Panc1 (cell line): ENCODE measurements at regions not wholly inside any gene's neighbourhood (a gene's known extent, or its start where the extent isn't known, plus 50 kb on each side); places are given as distances from the start of the nearest gene placed in this dataset.

Source experiments
- ATAC-seq: fragments of 200-7000 bp; cut with Tn5 transposase; 2 replicates; pipeline ENCODE4 v1.9.1; 2020; ENCODE audit warnings: mild to moderate bottlenecking, moderate library complexity
- BruUV-seq: library from RNA; stranded (reverse); fragments of 400-500 nt; replicated peaks from 2 replicates; lab custom pipeline; 2021; lab: Mats Ljungman, UMichigan
- CTCF ChIA-PET: fragments of 300-600 bp; sonication (Branson Sonifier 250); formaldehyde crosslinking; loops from one replicate; lab custom pipeline; 2022; ENCODE audit warnings: antibody characterized with exemption; lab: Charles Lee
- POLR2A ChIA-PET: fragments of 300-600 bp; sonication (Branson Sonifier 250); formaldehyde crosslinking; loops from one replicate; lab custom pipeline; 2022; ENCODE audit warnings: antibody characterized with exemption; lab: Charles Lee
- DNase-seq: peaks from one replicate; pipeline ENCODE4 v3.0.0-alpha.2; 2010; ENCODE audit warnings: low read depth, low spot score
- H3K27ac ChIP-seq: 2 replicates; pipeline ENCODE4 v1.5.1; 2011; ENCODE audit warnings: mild to moderate bottlenecking, low read length, inconsistent platforms
- H3K27me3 ChIP-seq: fragments of 200-500 bp; sonication (Bioruptor generic); 2 replicates; pipeline ENCODE4 v1.6.0; 2014; ENCODE audit warnings: low read length, inconsistent platforms; ENCODE audit not compliant: control insufficient read depth, insufficient read depth
- H3K36me3 ChIP-seq: fragments of 200-500 bp; sonication (Bioruptor generic); 2 replicates; pipeline ENCODE4 v1.5.1; 2014; ENCODE audit warnings: inconsistent platforms, mild to moderate bottlenecking, low read length, moderate library complexity; ENCODE audit not compliant: control insufficient read depth, insufficient read depth
- H3K4me1 ChIP-seq: 2 replicates; pipeline ENCODE4 v1.5.1; 2011; ENCODE audit warnings: inconsistent platforms, mild to moderate bottlenecking, low read length, moderate library complexity; ENCODE audit not compliant: control insufficient read depth, insufficient read depth
- H3K4me3 ChIP-seq, 2 experiments: 2 replicates each; pipeline ENCODE4 v1.5.1; 2011 to 2012; ENCODE audit warnings: low read depth in 2 of 2, low read length in 2 of 2, mild to moderate bottlenecking in 2 of 2, inconsistent platforms in 1 of 2, moderate library complexity in 1 of 2
- H3K9me3 ChIP-seq: fragments of 200-500 bp; sonication (Bioruptor generic); 2 replicates; pipeline ENCODE4 v1.5.1; 2014; ENCODE audit warnings: low read depth, mild to moderate bottlenecking, inconsistent platforms, low read length, moderate library complexity; ENCODE audit not compliant: control insufficient read depth, insufficient read depth
- POLR2AphosphoS5 ChIP-seq: IDR thresholded peaks from 2 replicates; pipeline ENCODE4 v1.6.1; 2012; ENCODE audit warnings: mild to moderate bottlenecking, low read depth, low read length, moderate library complexity
- SIN3A ChIP-seq: IDR thresholded peaks from 2 replicates; pipeline ENCODE4 v1.6.1; 2012; ENCODE audit warnings: low read depth, mild to moderate bottlenecking, low read length, moderate library complexity, borderline replicate concordance; ENCODE audit not compliant: insufficient read depth
- TCF7L2 ChIP-seq: IDR thresholded peaks from 2 replicates; pipeline ENCODE4 v1.6.1; 2011; ENCODE audit warnings: mild to moderate bottlenecking, low read depth, low read length, inconsistent platforms
- in situ Hi-C: cut with HindIII; loops from 2 replicates; pipeline ENCODE4 v1.10.0; 2016; ENCODE audit warnings: low sequenced_read_pairs, low pct_unique_long_range_greater_than_20kb
- intact Hi-C: fragments of 100-400 bp; cut with micrococcal nuclease; formaldehyde crosslinking; loops from one replicate; pipeline ENCODE4 v1.10.0; 2022; ENCODE audit not compliant: unreplicated experiment
- TF ChIP-seq, protein P1 (sequence below), 2 experiments: IDR thresholded peaks; 2 replicates each; pipeline ENCODE4 v1.6.1; 2011 to 2012; ENCODE audit warnings: low read depth in 2 of 2, control low read depth in 1 of 2, low read length in 1 of 2, mild to moderate bottlenecking in 1 of 2, moderate library complexity in 1 of 2; ENCODE audit not compliant: insufficient read depth in 1 of 2
- TF ChIP-seq, protein P2 (sequence below): fragments of 450-650 bp; IDR thresholded peaks from 2 replicates; pipeline ENCODE4 v1.5.1; 2017; ENCODE audit warnings: mild to moderate bottlenecking

DNA sequence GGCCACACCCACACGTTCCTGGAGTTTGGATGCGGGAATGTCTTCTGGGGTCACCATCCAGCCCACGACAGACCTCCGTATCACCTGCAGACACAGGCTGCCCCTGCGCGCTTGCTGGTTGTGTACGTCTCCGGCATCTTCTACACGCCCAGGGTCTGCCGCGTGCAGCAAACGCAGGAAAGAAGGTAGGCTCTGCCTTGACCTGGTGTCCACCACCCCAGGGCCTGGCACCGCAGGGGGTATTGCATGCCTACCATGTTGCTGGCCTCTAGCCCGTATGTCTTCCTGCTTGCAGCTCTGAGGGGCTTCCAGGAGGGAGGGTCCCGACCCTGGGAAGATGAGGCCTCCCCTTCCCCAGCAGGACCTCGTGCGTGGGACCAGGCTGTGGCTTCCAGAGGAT is 298.8 kb upstream of the IRX4 start:
- Histone ChIP-seq H3K36me3 (no peaks in the 10 kb centered on the region), H3K4me3 (no peak overlapping the region), H3K4me1 (no peaks in the 10 kb centered on the region), H3K27me3 (no peaks in the 10 kb centered on the region), H3K9me3 (no peaks in the 10 kb centered on the region), H3K27ac (no peak overlapping the region)
- ChIA-PET POLR2A (no interaction called here), CTCF (no interaction called here)
- BruUV-seq: no TSS peak
- no peak for DNase-seq
- intact Hi-C loops: no loop called here
- no peak for ATAC-seq
- TF ChIP-seq, protein P1, sequence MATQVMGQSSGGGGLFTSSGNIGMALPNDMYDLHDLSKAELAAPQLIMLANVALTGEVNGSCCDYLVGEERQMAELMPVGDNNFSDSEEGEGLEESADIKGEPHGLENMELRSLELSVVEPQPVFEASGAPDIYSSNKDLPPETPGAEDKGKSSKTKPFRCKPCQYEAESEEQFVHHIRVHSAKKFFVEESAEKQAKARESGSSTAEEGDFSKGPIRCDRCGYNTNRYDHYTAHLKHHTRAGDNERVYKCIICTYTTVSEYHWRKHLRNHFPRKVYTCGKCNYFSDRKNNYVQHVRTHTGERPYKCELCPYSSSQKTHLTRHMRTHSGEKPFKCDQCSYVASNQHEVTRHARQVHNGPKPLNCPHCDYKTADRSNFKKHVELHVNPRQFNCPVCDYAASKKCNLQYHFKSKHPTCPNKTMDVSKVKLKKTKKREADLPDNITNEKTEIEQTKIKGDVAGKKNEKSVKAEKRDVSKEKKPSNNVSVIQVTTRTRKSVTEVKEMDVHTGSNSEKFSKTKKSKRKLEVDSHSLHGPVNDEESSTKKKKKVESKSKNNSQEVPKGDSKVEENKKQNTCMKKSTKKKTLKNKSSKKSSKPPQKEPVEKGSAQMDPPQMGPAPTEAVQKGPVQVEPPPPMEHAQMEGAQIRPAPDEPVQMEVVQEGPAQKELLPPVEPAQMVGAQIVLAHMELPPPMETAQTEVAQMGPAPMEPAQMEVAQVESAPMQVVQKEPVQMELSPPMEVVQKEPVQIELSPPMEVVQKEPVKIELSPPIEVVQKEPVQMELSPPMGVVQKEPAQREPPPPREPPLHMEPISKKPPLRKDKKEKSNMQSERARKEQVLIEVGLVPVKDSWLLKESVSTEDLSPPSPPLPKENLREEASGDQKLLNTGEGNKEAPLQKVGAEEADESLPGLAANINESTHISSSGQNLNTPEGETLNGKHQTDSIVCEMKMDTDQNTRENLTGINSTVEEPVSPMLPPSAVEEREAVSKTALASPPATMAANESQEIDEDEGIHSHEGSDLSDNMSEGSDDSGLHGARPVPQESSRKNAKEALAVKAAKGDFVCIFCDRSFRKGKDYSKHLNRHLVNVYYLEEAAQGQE (IDR thresholded peaks at IDR 0.05; ENCODE audit: insufficient read depth in 1 of 2, low read depth in 2 of 2, low read length in 1 of 2): no peak
- TF ChIP-seq SIN3A: no peak
- TF ChIP-seq POLR2AphosphoS5: no peak
- TF ChIP-seq, protein P2, sequence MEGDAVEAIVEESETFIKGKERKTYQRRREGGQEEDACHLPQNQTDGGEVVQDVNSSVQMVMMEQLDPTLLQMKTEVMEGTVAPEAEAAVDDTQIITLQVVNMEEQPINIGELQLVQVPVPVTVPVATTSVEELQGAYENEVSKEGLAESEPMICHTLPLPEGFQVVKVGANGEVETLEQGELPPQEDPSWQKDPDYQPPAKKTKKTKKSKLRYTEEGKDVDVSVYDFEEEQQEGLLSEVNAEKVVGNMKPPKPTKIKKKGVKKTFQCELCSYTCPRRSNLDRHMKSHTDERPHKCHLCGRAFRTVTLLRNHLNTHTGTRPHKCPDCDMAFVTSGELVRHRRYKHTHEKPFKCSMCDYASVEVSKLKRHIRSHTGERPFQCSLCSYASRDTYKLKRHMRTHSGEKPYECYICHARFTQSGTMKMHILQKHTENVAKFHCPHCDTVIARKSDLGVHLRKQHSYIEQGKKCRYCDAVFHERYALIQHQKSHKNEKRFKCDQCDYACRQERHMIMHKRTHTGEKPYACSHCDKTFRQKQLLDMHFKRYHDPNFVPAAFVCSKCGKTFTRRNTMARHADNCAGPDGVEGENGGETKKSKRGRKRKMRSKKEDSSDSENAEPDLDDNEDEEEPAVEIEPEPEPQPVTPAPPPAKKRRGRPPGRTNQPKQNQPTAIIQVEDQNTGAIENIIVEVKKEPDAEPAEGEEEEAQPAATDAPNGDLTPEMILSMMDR: no peak
- no peak for TF ChIP-seq TCF7L2
- in situ Hi-C loops: no loop called here

DNA sequence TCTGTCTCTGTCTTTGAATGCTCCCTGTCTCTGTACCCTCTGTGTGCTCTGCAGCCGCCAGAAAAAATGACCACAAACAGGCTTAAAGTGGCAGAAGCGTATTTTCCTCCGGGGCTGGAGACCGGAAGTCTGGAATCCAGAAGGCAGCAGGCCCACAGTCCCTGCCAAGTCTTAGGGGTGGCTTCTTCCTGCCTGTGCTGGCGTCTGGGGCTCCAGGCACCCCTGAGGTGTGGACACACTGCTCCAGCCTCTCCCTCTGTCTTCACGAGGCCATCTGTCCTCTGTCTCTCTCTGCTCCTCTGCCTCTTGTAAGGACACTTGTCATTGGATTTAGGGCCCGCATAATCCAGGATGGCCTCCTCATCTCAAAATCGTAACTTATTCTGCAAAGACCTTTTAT is 298.4 kb upstream of the IRX4 start:
- Histone ChIP-seq H3K27me3 (no peaks in the 10 kb centered on the region), H3K4me3 (no peak overlapping the region), H3K36me3 (no peaks in the 10 kb centered on the region), H3K4me1 (no peaks in the 10 kb centered on the region), H3K9me3 (no peaks in the 10 kb centered on the region), H3K27ac (no peak overlapping the region)
- CTCF ChIA-PET: no interaction called here
- POLR2A ChIA-PET: no interaction called here
- DNase-seq (no peak), ATAC-seq (no peak)
- intact Hi-C loops (no loop called here), in situ Hi-C loops (no loop called here)
- TF ChIP-seq, protein P2: no peak
- TF ChIP-seq TCF7L2: no peak
- TF ChIP-seq POLR2AphosphoS5: no peak
- no peak for TF ChIP-seq SIN3A
- TF ChIP-seq, protein P1 (IDR thresholded peaks at IDR 0.05; ENCODE audit: insufficient read depth in 1 of 2, low read depth in 2 of 2, low read length in 1 of 2): no peak
- BruUV-seq: no TSS peak
